Epidermal melanocyte (primary cell): ENCODE measurements at regions not wholly inside any gene's neighbourhood (a gene's known extent, or its start where the extent isn't known, plus 50 kb on each side); places are given as distances from the start of the nearest gene placed in this dataset.
"Not testable (repeated sequence)": the region's sequence is repeated elsewhere in the genome, so short reads cannot be mapped to it uniquely, and the experiment has no call there.

Experiments used
- DNase-seq: peaks from one replicate; pipeline ENCODE4 v3.0.0; 2011; ENCODE audit warnings: low spot score; ENCODE audit not compliant: insufficient read length

DNA sequence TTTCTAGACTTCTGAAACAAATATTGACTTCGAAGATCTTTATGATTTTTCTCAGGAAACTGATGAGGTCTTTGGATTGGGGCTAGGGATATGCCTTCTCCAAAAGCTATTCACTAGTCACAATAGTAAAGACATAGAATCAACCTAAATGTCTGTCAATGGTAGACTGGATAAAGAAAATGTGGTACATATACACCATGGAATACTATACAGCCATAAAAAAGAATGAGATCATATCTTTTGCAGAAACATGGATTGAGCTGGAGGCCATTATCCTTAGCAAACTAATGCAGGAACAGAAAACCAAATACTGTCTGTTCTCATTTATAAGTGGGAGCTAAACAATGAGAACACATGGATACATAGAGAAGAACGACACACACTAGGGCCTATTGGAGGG lies 308.5 kb upstream of the HNRNPA3 start:
- not testable (repeated sequence) for DNase-seq

DNA sequence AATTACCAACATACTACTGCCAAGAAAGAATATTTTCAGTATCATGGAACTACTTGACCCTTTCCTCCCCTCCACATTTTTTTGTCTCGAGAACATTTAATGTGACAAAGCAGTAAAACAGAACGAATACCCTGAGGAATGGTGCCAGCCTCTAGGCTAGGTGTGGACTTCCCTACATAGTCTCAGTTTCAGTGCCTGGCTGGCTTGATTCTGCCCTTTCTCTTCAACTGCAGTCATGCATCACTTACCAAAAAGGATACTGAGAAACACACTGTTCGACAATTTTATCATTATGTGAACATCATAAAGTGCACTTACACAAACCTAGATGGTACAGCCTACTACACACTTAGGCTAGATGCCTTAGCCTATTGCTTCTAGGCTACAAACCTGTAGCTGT lies 305.3 kb upstream of the HNRNPA3 start:
- DNase-seq = no peak

DNA sequence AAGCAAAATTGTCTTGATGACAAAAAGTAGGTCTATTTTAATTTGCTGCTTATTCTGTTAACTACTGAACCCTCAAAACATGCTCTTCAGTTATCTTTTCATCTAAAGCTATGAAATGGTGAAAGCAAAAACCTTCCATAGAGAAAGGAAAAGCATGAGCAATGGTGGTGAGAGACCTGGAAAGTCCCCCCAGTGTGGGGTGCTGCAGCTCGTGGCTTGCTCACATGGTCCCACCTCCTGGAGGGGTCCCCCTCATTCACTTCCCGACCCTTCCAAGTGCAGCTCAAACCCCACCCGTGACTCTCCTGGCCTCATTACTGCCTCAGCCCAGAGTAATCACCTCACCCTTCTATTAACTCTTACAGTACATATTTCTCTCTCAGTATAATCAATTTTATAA lies 301.8 kb upstream of the HNRNPA3 start:
- DNase-seq = no peak

DNA sequence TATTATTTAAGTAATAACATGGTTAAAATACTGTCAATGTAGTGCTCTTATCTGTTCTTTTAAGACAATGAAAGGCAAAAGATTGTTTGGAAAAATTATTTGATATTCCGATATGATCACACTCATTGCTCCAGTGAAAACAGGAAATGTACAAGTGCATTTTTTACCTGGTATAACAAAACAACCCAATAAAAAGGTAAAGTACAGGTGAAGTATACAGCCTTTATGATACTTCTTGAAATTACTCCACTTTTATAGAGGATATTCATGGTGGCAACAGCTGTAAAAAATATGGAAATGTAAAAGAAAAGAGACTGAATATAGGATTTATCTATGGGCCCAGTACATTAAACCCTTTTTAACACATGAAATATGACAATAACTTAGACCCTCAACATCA lies 298.6 kb upstream of the HNRNPA3 start:
- no peak for DNase-seq

GRCh38 chr2:176914371-176914770 lies 298.2 kb upstream of the HNRNPA3 start:
- DNase-seq = no peak

DNA sequence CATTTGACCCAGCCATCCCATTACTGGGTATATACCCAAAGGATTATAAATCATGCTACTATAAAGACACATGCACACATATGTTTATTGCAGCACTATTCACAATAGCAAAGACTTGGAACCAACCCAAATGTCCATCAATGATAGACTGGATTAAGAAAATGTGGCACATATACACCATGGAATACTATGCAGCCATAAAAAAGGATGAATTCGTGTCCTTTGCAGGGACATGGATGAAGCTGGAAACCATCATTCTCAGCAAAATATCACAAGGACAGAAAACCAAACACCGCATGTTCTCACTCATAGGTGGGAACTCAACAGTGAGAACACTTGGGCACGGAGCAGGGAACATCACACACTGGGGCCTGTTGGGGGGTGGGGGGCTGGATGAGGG lies 290.0 kb upstream of the HNRNPA3 start:
- DNase-seq = not testable (repeated sequence)

DNA sequence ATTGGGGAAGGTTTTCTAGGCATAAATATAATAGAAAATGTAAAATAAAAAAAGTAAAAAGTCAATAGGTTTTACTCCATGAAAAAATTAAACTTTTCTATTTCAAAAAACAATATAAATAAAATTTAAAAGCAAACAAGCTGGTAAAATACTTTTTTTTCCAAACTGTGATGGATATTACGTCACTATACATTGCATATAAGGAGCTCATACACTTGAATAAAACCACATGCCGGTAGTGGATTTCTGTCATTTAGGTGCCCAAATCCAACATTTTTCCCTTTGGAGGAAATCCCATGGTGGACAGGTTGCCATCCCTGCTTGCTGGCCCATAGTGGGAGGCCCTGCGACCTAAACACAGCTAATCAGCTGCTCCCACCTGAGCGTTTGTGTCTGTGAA lies 289.4 kb upstream of the HNRNPA3 start:
- DNase-seq = no peak

GRCh38 chr2:176924909-176925534 lies 287.6 kb upstream of the HNRNPA3 start:
- no peak for DNase-seq

DNA sequence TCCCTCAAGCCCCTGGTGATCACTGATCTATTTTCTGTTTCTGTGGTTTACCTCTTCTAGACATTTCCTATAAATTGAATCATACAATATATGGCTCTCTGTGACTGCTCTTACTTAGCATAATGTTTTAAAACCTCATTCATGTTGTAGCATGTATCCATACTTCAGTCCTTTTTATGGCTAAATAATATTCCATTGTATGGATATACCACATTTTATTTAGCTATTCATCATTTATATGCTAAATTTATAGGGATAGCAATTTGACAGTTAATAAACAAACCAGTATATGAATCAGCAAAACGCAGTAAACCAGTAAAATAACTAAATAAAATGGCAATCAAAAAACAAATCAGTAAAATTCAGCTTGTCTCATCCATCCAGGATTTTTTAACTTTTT lies 286.1 kb upstream of the HNRNPA3 start:
- DNase-seq = no peak

DNA sequence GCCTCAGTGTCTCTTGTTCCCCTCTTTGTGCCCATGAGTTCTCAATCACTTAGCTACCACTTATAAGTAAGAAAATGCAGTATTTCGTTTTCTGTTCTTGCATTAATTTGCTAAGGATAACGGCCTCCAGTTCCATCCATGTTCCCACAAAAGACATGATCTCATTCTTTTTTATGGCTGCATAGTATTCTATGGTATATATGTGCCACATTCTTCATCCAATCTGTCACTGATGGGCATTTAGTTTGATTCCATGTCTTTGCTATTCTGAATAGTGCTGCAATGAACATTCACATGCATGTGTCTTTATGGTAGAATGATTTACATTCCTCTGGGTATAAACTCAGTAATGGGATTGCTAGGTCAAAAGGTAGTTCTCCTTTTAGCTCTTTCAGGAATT lies 283.2 kb upstream of the HNRNPA3 start:
- DNase-seq = not testable (repeated sequence)

DNA sequence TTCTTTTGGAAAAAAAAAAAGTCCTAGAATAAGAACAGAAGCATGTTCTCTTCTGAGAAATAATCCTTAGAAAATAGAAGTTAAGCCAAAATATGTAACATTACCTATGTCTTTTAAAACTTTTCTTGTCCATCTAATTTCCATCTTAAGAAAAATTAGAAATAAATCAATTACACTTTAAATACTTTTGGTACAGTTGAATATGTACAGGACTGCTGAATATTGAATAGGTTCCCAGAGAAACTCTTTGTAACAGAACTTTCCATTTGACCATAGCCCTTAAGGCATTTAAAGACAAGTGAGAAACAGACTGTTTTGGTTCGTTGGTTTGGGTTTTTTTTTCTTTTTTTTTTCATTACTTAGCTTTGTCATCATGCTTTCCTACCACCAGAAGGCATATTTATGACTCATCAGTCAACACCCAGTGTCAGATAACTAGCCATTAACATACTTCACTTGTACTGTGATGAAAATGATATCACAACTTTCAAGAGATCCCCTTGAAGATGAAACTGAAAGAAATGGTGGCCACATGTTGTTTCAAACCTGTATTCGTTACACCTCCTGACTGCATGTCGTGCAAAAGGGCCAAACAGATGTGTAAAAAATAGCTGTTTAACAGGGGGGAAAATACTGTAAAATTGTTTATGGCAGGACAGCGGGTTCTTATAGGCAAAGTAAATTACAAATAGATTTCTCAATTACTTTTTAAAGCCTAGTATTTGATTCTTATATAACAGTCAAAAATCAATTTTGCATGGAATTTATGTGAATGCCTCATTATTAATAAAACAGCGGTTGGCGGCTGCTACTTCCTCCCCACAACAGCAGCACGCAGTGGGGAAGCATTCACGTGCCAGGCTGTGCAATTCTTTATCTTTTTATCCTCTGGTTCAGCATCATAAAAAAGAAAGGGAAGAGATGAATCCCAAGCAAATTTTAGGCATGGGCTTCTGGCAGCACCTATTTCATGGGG lies 280.7 kb upstream of the HNRNPA3 start:
- peak; percentile 31 for DNase-seq

DNA sequence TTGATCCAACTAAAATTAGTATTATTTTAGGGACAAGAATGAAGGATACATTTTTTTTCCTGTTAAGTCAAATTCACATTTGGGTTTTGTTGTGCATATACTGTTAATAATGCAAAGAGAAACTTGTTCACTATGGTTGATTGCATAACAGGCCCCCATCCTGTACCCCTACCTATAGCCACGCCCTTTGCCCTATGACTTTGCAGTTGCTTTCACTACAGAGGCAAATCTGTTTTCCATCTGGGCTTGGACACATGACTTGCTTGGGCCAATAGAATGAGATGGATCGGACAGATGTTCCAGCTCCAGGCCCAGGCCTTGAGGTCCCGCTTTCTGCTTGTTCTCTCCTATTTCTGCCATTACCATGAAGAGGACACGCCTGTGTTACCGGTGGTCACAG lies 278.5 kb upstream of the HNRNPA3 start:
- no peak for DNase-seq

- no peak for DNase-seq
These were observed 277.7 kb upstream of the HNRNPA3 start for GRCh38 chr2:176934869-176935415.

- no peak for DNase-seq
These were observed 277.0 kb upstream of the HNRNPA3 start for GRCh38 chr2:176935543-176936102.

DNA sequence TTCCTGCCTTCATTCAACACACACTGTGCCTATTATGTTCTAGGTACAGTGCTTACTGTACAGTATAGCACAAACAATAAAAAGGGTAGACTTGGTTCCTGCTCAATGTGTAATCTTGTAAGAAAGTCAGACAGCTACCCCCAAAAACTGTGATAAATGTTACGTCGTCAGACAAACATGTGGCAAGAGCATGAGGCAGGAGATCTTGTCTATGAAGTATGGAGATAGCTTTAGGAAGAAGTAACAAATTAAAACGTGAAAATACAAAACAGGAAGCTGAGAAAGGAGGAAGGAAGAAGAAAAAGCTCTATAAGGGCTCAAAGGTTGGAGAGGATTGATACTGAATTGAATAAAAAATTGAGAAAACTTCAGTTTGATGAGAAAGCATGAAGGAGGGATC lies 276.2 kb upstream of the HNRNPA3 start:
- no peak for DNase-seq

- no peak for DNase-seq
These were observed 267.6 kb upstream of the HNRNPA3 start for GRCh38 chr2:176944998-176945397.

DNA sequence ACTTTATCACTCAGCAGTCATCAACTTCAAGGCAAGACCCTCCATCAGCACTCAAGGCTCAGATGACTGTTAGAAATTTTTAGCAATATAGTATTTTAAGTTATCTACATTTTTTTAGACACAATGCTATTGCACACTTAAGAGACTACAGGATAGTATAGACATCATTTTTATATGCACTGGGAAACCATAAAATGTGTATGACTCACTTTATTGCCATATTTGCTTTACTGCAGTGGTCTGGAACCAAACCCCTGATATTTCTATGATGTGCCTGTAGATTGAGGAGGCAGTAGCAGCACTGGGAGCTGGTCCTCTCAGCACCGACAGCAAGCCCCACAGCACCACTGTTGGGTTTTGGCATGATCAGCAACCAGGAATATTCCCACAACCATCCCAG lies 264.8 kb upstream of the HNRNPA3 start:
- DNase-seq = no peak

DNA sequence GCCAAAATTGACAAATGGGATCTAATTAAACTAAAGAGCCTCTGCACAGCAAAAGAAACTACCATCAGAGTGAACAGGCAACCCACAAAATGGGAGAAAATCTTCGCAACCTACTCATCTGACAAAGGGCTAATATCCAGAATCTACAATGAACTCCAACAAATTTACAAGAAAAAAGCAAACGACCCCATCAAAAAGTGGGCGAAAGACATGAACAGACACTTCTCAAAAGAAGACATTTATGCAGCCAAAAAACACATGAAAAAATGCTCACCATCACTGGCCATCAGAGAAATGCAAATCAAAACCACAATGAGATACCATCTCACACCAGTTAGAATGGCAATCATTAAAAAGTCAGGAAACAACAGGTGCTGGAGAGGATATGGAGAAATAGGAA lies 261.4 kb upstream of the HNRNPA3 start:
- not testable (repeated sequence) for DNase-seq

DNA sequence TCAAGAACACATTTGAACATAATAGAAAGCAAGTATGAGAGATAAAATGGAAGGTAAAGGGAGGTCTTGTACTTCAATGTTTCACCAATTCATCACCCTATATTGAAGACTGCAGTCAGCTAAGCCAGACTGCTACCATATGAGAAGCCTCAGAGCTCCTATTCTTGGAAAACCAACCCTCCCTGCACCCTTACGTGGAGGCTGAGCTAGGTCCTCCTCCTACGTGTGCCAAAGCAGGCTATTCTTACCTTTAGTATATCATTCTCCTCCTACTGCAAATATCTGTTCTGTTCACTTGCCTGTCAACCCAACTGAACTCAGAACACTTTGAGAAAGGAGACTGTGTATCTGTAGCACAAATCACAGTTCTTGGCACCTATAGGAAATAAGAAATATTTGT lies 255.8 kb upstream of the HNRNPA3 start:
- DNase-seq = no peak

GRCh38 chr2:176959614-176960013 lies 253.0 kb upstream of the HNRNPA3 start:
- DNase-seq = no peak

- DNase-seq = no peak
These were observed 252.5 kb upstream of the HNRNPA3 start for GRCh38 chr2:176960061-176960460.
